Activated T-helper 1 cell treated with anti-CD3 and anti-CD28 coated beads, Interleukin-2, amount 50 U/mL, for 16 hours (primary cell): ENCODE measurements at regions not wholly inside any gene's neighbourhood (a gene's known extent, or its start where the extent isn't known, plus 50 kb on each side); places are given as distances from the start of the nearest gene placed in this dataset.

ENCODE experiments used
- DNase-seq, 2 donors: peaks; one replicate each; pipeline ENCODE4 v3.0.0-alpha.2; 2020; ENCODE audit warnings: low read depth in 1 of 2, low spot score in 1 of 2

DNA sequence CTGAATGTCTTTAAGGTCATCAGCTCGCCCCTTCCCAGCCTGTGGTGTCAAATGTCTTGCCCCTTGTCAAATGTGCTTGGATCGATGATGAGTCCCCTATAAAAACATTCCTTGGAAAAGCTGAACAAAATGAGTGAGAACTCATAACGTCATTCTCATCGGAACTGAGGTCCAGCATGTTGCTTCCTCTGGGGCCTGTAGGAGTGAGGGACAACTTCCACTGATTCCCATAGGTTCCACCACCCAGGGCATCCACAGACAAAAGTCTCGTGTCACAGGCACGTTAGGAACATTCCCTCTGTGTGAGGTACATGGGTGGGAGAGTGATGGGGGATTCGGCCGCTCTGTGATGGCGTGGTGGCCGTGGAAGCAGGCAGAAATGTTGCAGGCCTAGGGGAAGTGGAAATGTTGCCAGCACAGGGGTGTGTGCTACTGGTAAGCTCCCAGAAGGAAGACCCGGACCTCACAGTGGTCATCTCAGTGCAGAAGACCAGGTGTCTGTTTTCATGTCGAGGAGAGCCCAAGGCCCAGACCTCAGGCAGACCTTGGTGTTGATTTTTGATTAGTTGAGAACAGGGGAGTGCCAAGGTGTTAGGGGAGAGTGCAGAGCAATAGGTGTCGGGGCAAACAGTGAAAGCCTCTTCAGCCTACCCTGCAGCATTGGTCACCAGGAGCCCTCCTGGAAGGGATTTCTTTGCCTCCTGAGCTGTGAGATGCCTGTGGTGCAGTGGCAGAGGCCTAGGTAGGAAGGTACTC, 96.8 kb downstream of the SNRPN start:
- DNase-seq = no peak

DNA sequence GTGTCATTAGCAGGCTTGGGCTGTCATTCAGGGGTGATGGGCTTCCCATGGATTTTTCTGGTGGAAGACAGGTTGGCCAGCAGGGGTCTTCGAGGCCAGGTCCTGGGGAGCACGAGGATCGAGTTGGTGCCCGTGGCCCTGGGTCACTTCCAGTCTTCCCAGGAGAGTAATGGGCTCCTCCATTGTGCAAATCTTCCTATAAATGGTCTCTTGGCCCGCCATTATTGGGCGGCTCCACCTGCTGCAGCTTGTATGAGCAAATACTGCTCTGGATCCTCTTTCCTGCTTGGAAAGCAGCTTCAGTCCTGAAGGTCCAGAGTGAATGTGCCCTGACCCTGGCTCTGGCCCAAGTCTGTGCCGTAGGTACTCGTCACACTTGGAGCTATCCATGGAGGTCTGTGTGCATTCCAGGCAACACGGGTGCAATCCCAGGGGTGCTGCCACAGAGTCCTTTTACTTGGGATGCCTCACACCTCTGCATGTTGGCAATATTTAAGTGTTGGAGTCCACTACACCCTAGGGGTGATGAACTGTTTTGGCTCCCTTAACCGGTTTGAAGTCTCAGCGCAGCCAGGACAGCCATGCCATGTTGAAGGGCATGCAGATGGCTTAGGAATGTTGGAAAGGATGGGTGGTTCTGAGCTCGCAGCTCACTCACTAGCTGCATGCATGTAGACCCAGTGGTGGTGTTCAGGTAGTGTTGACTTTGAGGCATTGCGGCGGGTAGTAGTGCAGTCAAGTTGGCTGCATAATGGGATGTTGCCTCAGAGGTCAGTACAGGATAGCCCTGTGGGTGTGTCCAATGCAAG, 97.6 kb downstream of the SNRPN start:
- DNase-seq = no peak

DNA sequence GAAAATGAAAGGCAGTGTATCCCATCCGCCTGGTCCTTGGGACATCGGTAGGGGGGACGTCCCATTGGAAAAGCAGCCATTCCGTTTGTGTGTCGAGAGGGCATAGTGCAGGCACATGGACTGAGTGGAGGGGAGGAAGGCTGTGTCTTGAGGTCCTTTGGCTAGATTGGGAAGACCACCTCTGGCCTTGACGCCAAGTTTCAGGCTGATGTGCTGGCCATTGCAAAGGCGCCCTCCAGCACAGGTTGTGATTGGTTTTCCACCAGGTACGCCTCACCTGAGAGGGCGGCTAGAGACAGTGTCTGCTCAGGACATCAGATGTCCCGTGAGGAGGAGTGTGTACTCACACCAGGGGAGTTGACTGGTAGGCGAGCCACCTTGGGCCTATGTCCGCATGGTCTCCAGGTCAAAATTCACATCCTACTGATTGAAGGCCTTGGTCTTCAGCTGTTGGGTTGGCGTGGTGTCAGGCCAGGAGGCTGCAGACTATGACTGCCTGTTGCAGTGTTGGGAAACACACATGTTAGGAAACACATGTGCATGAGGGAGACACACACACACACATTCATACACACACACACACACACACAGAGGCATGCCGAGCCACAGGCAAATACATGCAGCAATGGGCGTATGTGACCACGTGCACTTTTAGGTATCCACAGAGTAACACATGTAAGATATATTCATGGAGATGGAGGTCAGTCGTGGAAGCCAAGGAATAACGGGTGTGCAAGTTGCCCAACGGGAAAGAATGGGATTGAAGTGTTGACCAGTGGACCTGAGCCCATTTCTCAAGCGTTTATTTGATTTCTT, 98.4 kb downstream of the SNRPN start:
- DNase-seq = no peak

DNA sequence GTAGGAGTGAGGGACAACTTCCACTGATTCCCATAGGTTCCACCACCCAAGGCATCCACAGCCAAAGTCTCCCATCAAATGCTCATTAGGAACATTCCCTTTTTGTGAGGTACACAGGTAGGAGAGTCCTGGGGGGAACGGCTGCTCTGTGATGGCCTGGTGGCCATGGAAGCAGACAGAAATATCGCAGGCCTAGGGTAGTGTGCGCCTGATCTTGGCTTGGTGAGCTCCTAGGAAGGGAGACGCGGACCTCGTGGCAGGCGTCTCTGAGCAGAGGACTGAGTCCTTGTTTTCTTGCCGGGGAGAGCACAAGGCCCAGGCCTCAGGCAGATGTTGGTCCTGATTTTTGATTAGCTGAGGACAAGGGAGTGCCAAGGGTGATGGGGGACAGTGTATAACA, 99.5 kb downstream of the SNRPN start:
- no peak for DNase-seq

DNA sequence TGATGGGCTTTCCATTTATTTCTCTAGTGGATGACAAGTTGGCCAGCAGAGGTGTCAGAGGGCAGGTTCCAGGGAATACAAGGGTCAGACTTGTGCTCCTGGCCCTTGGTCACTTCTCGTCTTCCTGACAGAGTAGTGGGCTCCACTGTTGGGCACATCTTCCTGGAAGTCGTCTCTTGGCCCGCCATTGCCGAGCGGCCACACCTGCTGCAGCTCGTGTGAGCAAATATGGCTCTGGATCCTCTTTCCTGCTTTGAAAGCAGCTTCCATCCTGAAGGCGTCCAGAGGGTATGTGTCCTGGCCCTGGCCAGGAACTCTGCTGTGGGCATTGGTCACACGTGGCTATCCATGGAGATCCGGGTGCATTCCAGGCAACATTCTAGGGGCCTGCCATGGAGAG, 100.2 kb downstream of the SNRPN start:
- no peak for DNase-seq

DNA sequence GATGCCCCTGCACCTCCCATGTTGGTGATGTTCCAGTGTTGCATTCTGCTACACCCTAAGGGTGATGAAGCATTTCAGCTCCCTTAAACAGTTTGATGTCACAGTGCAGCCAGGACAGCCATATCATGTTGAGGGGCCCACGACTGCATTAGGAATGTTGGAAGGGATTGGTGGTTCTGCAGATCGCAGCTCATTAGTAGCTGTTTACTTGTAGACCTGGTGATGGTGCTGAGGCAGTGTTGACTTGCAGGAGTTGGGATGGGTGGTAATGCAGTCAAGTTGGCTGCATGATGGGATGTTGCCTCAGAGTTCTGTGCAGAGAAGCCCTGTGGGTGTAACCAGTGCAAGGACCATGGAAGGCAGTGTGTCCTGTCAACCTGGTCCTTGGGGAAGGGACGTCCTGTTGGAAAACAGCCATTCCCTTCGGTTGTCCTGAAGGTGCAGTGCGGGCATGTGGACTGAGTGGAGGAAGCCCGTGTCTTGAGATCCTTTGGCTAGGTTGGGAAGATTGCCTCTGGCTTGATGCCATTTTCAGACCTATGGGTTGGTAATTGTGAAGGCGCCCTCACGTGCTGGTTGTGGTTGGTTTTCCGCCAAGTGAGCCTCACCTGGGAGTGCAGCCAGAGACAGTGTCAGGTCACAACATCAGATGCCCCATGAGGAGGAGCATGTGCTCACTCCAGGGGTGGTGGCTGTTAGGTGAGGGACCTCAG, 100.7 kb downstream of the SNRPN start:
- no peak for DNase-seq

DNA sequence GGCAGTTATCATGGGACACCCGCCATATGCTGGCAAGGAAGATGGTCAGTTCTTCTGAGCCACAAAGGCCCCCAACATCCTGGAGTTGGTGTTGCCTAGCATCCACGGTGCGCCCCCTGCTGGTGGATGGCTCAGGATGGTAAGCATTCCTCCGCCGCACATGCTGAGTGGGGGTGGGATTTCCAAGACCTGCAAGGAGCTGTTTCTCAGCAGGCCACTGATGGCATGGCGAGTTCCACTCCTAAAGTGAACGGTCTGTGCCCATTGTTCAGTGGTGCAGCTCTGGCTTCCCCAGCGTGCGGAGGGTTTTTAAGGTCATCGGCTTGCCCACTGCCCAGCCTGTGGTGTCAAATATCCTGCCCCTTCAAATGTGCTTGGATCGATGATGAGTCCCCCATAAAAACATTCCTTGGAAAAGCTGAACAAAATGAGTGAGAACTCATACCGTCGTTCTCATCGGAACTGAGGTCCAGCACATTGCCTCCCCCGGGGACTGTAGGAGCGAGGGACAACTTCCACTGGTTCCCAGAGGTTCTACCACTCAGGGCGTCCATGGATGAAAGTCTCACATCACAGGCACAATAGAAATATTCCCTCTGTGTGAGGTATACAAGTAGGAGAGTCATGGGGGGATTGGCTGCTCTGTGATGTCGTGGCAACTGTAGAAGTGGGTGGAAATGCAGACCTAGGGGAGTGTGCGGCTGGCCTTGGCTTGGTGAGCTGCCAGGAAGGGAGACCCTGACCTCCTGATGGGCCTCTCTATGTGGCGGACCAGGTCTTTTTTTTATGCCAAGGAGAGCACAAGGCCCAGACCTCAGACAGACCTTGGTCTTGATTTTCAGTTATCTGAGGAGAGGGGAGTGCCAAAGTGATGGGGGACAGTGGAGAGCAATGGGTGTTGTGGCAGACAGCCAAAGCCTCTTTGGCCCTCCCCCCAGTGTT, 102.0 kb downstream of the SNRPN start:
- no peak for DNase-seq

DNA sequence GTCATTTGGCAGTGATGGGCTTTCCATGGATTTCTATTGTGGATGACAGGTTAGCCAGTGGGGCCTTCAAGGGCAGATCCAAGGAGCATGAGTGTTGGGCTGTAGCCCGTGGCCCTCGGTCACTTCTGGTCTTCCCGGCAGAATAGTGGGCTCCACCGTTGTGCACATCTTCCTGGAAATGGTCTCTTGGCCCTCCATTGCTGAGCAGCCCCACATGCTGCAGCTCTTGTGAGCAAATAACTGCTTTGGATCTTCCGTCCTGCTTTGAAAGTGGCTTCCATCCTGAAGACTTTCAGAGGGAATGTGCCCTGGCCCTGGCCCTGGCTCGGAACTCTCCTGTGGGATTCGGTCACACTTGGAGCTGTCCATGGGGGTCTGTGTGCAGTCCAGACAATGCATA, 102.8 kb downstream of the SNRPN start:
- no peak for DNase-seq

DNA sequence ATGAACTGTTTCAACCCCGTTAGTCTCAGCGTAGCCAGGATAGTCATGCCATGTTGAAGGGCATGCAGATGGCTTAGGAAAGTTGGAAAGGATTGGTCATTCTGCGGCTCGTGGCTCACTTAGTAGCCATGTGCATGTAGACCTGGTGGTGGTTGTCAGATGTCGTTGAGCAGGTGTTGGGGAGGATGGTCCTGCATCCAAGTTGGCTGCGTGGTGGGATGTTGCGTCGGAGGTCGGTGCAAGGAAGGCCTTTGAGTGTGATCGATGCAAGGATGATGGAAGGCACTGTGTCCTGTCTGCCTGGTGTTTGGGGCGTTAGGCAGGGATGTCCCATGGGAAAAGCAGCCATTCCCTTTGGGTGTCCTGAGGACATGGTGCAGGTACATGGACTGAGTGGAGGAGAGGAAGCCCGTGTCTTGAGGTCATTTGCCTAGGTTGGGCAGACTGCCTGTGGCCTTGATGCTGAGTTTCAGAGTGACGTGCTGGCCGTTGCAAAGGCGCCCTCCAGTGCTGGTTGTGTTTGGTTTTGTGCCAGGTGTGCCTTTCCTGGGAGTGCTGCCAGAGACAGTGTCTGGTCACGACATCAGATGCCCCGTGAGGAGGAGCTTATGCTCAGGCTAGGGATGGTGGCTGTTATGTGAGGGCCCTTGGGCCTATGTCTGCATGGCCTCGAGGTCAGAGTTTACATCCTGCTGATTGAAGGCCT, 103.4 kb downstream of the SNRPN start:
- DNase-seq = no peak

DNA sequence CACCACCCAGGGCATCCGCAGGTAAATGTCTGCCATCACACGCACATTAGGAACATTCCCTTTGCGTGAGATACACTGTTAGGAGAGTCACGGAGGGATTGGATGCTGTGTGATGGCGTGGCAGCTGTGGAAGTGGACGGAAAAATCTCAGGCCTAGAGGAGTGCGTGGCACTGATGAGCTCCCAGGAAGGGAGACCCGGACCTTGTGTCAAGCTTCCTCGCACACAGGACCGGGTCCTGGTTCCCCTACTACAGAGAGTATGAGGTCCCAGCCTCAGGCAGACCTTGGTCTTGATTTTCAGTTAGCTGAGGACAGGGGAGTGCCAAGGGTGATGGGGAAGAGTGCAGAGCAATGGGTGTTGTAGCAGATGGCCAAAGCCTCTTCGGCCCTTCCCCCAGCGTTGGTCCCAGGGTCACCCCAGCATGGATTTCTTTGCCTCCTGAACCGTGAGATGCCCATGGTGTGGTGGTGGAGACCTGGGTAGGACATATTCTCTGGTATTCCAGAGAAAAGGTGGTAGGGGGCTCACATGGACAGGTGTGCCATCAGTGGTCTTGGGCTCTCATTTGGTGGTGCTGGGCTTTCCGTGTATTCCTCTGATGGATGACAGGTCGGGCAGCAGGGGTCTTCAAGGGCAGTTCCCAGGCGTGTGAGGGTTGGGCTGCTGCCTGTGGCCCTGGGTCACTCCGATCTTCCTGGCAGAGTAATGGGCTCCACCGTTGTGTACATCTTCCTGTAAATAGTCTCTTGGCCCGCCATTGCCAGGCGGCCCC, 105.1 kb downstream of the SNRPN start:
- no peak for DNase-seq

DNA sequence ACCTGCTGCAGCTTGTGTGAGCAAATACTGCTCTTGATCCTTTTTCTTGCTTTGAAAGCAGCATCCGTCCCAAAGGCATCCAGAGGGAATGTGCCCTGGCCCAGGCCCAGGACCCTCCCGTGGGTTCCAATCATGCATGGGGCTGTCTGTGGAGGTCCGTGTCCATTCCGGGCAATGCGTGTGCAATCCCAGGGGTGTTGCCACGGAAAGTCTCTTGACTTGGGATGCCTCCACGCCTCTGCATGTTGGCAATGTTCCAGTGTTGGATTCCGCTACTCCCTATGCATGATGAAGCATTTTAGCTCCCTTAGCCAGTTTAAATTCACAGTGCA, 105.7 kb downstream of the SNRPN start:
- no peak for DNase-seq

DNA sequence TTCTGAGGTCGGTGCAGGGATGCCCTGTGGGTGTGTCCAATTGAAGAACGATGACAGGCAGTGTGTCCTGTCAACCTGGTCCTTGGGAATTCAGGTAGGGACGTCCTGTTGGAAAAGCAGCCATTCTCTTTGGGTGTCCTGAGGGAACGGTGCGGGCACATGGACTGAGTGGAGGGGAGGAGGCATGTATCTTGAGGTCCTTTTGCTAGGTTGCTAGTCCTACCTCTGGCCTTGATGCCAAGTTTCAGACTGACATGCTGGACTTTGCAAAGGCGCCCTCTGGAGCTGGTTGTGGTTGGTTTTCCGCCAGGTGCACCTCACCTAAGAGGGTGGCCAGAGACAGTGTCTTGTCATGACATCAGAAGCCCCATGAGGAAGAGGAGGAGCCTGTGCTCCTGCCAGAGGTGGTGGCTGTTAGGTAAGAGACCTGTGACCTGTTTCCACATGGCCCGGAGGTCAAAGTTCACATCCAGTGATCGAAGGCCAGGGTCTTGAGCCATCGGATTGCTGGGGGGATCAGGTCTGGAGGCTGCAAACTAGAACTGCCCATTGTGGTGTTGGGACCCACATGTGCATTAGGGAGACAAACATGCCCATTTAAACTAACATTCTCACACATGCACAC, 106.3 kb downstream of the SNRPN start:
- DNase-seq = no peak

DNA sequence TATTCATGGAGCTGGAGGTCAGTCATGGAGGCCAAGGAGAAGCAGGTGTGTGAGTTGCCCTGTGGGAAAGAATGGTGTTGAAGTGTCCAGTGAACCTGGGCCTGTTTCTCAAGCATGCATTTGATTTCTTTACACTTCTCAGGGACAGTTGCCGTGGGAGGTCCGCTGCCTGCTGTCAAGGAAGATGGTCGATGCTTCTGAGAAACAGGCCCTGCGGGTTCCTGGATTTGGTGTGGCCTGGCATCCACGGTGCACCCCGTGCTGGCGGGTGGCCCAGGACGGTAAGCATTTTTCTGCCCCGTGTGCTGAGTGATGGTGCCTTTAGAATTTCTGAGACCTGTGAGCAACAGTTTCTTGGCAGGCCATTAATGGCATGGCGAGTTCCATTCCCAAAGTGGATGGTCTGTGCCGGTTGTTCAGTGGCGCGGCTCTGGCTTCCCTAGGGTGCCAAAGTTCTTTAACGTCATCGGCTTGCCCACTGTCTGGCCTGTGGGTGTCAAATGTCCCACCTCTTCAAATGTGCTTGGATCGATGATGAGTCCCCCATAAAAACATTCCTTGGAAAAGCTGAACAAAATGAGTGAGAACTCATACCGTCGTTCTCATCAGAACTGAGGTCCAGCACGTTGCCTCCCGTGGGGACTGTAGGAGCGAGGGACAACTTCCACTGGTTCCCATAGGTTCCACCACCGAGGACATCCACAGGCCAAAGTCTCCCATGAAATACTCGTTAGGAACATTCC, 107.2 kb downstream of the SNRPN start:
- DNase-seq = no peak

DNA sequence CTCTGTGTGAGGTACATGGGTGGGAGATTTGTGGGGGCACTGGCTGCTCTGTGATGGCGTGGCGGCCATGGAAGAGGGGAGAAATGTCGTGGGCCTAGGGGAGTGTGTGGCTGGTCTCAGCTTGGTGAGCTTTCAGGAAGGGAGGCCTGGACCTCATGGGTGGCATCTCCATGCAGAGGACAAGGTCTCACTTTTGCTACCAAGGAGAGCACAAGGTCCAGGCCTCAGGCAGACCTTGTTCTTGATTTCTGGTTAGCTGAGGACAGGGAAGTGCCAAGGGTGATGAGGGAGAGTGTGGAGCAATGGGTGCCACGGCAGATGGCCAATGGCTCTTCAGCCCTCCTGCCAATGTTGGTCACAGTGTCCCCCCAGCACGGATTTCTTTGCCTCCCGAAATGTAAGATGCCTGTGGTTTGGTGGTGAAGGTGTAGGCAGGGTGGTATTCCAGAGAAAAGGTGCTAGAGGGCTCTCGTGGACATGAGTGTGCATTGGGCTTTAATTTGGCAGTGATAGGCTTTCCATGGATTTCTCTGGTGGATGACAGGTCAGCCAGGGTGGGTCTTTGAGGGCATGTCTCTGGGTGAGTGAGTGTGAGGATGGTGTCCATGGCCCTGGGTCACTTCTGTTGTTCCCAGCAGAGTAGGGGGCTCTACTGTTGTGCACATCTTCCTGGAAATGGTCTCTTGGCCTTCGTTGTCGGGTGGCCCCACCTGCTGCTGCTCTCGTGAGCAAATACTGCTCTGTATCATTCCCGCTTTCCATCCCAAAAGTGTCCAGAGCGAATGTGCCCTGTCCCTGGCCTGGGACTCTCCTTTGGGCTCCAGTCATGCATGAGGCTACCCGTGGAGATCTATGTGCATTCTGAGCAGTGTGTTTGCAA, 108.0 kb downstream of the SNRPN start:
- no peak for DNase-seq

DNA sequence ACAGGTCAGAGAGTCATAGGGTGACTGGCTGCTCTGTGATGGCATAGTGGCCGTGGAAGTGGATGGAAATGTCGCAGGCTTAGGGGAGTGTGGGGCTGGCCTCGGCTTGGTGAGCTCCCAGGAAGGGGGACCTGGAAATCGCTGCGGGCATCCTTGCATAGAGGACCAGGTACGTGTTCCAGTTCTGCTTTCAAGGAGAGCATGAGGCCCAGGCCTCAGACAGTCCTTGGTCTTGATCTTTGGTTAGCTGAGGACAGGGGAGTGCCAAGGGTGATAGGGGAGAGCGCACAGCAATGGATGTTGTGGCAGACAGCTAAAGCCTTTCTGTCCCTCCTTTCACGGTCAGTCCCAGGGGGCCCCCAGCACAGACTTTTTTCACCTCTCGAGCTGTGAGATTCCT, 110.5 kb downstream of the SNRPN start:
- no peak for DNase-seq

DNA sequence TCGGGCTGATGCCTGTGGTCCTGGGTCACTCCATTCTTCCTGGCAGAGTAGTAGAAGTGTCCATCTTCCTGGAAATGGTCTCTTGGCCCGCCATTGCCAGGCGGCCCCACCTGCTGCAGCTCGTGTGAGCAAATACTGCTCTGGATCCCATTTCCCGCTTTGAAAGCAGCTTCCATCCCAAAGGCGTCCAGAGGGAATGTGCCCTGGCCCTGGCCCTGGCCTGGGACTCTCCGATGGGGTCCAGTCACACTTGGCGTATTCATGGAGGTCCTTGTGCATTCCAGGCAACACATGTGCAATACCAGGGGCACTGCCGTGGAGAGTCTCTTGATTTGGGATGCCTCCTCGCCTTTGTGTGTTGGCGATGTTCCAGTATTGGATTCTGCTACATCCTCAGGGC, 111.1 kb downstream of the SNRPN start:
- DNase-seq = no peak

DNA sequence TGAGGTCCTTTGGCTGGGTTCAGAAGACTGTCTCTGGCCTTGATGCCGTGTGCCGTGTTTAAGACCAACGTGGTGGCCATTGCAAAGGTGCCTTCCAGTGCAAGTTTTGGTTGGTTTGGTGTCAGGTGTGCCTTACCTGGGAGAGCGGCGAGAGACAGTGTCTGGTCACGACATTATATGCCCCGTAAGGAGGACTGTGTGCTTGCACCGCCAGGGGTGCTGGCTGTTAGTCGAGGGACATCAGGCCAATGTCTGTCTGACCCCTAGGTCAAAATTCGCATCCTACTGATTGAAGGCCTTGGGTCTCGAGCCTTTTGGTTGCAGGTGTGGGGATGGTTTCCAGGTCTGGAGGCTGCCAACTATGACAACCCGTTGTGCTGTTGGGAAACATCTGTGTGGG, 111.9 kb downstream of the SNRPN start:
- DNase-seq = no peak
